Ascending aorta (tissue), 2 donors: ENCODE measurements at regions not wholly inside any gene's neighbourhood (a gene's known extent, or its start where the extent isn't known, plus 50 kb on each side); places are given as distances from the start of the nearest gene placed in this dataset.

Experiments
- DNase-seq, 2 donors: peaks; one replicate each; pipeline ENCODE4 v3.0.0-alpha.2; 2019; ENCODE audit warnings: low spot score in 2 of 2
- H3K27ac ChIP-seq, 2 donors: fragments of 200-600 bp; sonication (generic); one replicate each; pipeline ENCODE4 v1.5.1; 2016 to 2017; ENCODE audit warnings: mild to moderate bottlenecking in 1 of 2
- H3K27me3 ChIP-seq: fragments of 200-600 bp; sonication (generic); one replicate; pipeline ENCODE4 v1.5.1; 2017
- H3K36me3 ChIP-seq, 2 donors: fragments of 200-600 bp; sonication (generic); one replicate each; pipeline ENCODE4 v1.5.1; 2016
- H3K4me1 ChIP-seq, 2 donors: fragments of 200-600 bp; sonication (generic); one replicate each; pipeline ENCODE4 v1.5.1; 2016 to 2017; ENCODE audit warnings: mild to moderate bottlenecking in 1 of 2
- H3K4me3 ChIP-seq, 2 donors: fragments of 200-600 bp; sonication (generic); one replicate each; pipeline ENCODE4 v1.5.1; 2016 to 2017; ENCODE audit warnings: mild to moderate bottlenecking in 1 of 2
- H3K9me3 ChIP-seq, 2 donors: fragments of 200-600 bp; sonication (generic); one replicate each; pipeline ENCODE4 v1.5.1; 2016
- CTCF ChIP-seq, 3 experiments: fragments of 200-600 bp in 2 of 3; fragments of 450-650 bp in 1 of 3; sonication (generic) in 2 of 3; IDR thresholded peaks; one replicate each; pipeline ENCODE4 v1.5.1; 2016 to 2019; ENCODE audit warnings: antibody characterized with exemption in 3 of 3, mild to moderate bottlenecking in 1 of 3, moderate library complexity in 1 of 3
- intact Hi-C: fragments of 100-400 bp; cut with DNase I; formaldehyde crosslinking; loops from one replicate; pipeline ENCODE4 v1.15.1; 2023

GRCh38 chr13:84894749-84895148 lies 904.5 kb downstream of the SLITRK6 start:
- H3K27ac ChIP-seq, result no peak overlapping the region
- DNase-seq, result no peak
- no peaks in the 10 kb centered on the region for H3K9me3 ChIP-seq
- H3K4me1 ChIP-seq, result no peaks in the 10 kb centered on the region
- intact Hi-C loops, result no loop called here
- no peaks in the 10 kb centered on the region for H3K27me3 ChIP-seq
- H3K4me3 ChIP-seq, result no peak overlapping the region
- TF ChIP-seq CTCF (IDR thresholded peaks at IDR 0.05), result no peak
- no peaks in the 10 kb centered on the region for H3K36me3 ChIP-seq

- Histone ChIP-seq H3K4me3 (no peak overlapping the region), H3K27me3 (no peaks in the 10 kb centered on the region), H3K4me1 (no peaks in the 10 kb centered on the region), H3K27ac (no peak overlapping the region), H3K36me3 (no peaks in the 10 kb centered on the region), H3K9me3 (no peaks in the 10 kb centered on the region)
- DNase-seq, result no peak
- intact Hi-C loops, result no loop called here
- no peak for TF ChIP-seq CTCF (IDR thresholded peaks at IDR 0.05)
Measured at GRCh38 chr13:84885868-84886267, 913.4 kb downstream of the SLITRK6 start.

DNA sequence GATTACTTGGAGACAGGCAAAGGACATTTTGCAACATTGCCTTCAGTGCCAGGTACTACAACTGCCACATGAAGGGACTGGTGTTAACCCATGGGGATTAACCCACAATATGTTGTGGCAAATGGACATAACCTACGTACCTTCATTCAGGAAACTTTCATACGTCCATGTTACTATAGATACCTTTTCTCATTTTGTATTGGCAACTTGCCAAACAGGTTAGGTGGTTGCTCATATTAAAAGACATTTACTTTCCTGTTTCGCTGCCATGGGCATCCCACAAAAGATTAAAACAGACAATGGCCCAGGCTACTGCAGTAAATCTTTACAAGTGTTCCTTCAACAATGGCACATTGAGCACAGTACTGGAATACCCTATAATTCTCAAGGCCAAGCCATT lies 925.3 kb downstream of the SLITRK6 start:
- H3K27ac ChIP-seq, result no peak overlapping the region
- H3K36me3 ChIP-seq, result no peaks in the 10 kb centered on the region
- no peaks in the 10 kb centered on the region for H3K4me1 ChIP-seq
- no peak for DNase-seq
- H3K27me3 ChIP-seq, result no peaks in the 10 kb centered on the region
- intact Hi-C loops, result no loop called here
- H3K4me3 ChIP-seq, result no peak overlapping the region
- no peak for TF ChIP-seq CTCF (IDR thresholded peaks at IDR 0.05)
- H3K9me3 ChIP-seq, result no peaks in the 10 kb centered on the region

- TF ChIP-seq CTCF (IDR thresholded peaks at IDR 0.05), result no peak
- Histone ChIP-seq H3K4me1 (no peaks in the 10 kb centered on the region), H3K27me3 (no peaks in the 10 kb centered on the region), H3K9me3 (no peaks in the 10 kb centered on the region), H3K36me3 (no peaks in the 10 kb centered on the region), H3K4me3 (no peak overlapping the region), H3K27ac (no peak overlapping the region)
- no peak for DNase-seq
- intact Hi-C loops, result no loop called here
Measured at GRCh38 chr13:84870190-84870589, 929.0 kb downstream of the SLITRK6 start.

- TF ChIP-seq CTCF (IDR thresholded peaks at IDR 0.05), result no peak
- no peak overlapping the region for H3K4me3 ChIP-seq
- H3K27ac ChIP-seq, result no peak overlapping the region
- no peaks in the 10 kb centered on the region for H3K4me1 ChIP-seq
- no peaks in the 10 kb centered on the region for H3K36me3 ChIP-seq
- H3K9me3 ChIP-seq, result no peaks in the 10 kb centered on the region
- DNase-seq, result no peak
- intact Hi-C loops, result no loop called here
- H3K27me3 ChIP-seq, result no peaks in the 10 kb centered on the region
Measured at GRCh38 chr13:84867246-84867645, 932.0 kb downstream of the SLITRK6 start.

DNA sequence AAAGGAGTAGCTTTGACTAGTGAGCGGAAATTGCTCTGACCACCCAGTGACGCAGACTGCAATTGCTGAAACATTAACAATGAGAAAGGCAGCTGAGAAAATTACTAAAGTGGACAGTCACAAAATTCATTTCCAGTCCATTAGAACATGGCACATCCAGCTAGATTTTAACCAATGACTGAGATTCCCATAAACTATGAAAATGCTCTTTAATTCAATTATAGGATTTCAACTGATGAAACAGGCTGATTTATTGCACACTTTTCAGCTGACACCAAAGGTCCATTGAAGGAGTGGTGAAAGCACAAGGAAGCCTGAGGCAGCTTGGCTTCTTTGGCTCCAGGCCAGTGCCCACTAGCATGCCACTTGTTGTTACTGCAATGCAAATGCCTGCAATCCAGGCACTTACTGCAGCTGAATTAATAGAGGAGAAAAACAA lies 933.4 kb downstream of the SLITRK6 start:
- intact Hi-C loops, result no loop called here
- Histone ChIP-seq H3K9me3 (no peaks in the 10 kb centered on the region), H3K27ac (no peak overlapping the region), H3K27me3 (no peaks in the 10 kb centered on the region), H3K4me3 (no peak overlapping the region), H3K36me3 (no peaks in the 10 kb centered on the region), H3K4me1 (no peaks in the 10 kb centered on the region)
- no peak for TF ChIP-seq CTCF (IDR thresholded peaks at IDR 0.05)
- DNase-seq, result no peak
